Erythroblast (primary cell): ENCODE measurements at regions not wholly inside any gene's neighbourhood (a gene's known extent, or its start where the extent isn't known, plus 50 kb on each side); places are given as distances from the start of the nearest gene placed in this dataset.

Source experiments
- GATA1 ChIP-seq: IDR thresholded peaks from 2 replicates; pipeline ENCODE4 v1.6.1; 2011; ENCODE audit warnings: low read depth, mild to moderate bottlenecking, control low read depth, low read length, moderate library complexity
- POLR2A ChIP-seq: IDR thresholded peaks from 2 replicates; pipeline ENCODE4 v1.6.1; 2011; ENCODE audit warnings: mild to moderate bottlenecking, low read length

DNA sequence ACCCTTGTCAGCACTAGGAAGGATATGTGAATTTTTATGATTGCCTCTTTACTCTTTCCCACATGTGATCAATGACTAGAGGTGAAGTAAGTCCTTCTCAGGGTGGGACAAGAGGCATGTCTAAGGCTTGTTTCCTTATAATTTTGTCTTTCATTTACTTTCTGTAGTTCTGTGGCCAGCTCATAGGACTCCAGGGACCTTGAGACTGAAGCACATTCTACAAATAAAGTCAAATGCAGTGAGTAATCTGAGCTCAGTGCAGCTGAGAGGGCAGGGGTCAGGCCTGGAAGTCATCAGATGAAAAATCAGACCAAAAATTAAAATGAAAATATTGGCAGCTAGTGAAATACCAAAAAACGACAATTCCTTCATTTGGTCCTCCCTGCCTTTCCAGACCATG lies 424.7 kb upstream of the THBS1 start:
- TF ChIP-seq POLR2A = no peak
- TF ChIP-seq GATA1 = no peak
